ENCODE measurements at regions not wholly inside any gene's neighbourhood (a gene's known extent, or its start where the extent isn't known, plus 50 kb on each side); places are given as distances from the start of the nearest gene placed in this dataset.

- no peaks in the 10 kb centered on the region for H3K4me1 ChIP-seq (ENCODE audit: control insufficient read depth, insufficient read depth, low read length)
- no peak overlapping the region for H3K4me2 ChIP-seq (ENCODE audit: low read depth, low read length)
- H2BK20ac ChIP-seq (ENCODE audit: low read depth, low read length) = no peak overlapping the region
- H2AFZ ChIP-seq (replicated peaks; ENCODE audit: low read length, poor library complexity) = no peak overlapping the region
- intact Hi-C loops (cut with micrococcal nuclease) (no loop called here), in situ Hi-C loops (cut with MboI; ENCODE audit: low sequenced_read_pairs) (no loop called here), dilution Hi-C loops (cut with HindIII; ENCODE audit: low sequenced_read_pairs, unreplicated experiment) (no loop called here)
- H3K18ac ChIP-seq (ENCODE audit: low read depth, low read length) = no peak overlapping the region
- H3K4me3 ChIP-seq (ENCODE audit: insufficient read depth, low read depth, low read length) = no peak overlapping the region
- H2BK15ac ChIP-seq (ENCODE audit: low read depth, low read length) = no peak overlapping the region
- no peak overlapping the region for H3K27ac ChIP-seq (ENCODE audit: insufficient read depth, low read length)
- H3K79me1 ChIP-seq (ENCODE audit: low read depth in 1 of 2, low read length in 2 of 2) = no peaks in the 10 kb centered on the region
- H3K56ac ChIP-seq (ENCODE audit: extremely low read depth, insufficient read depth, low read length) = no peak overlapping the region
- POLR2A ChIA-PET (ENCODE audit: unreplicated experiment) = no interaction called here
- H2AK5ac ChIP-seq (ENCODE audit: low read depth, low read length) = no peak overlapping the region
- no peak for TF ChIP-seq RFX5 (IDR thresholded peaks at IDR 0.05; ENCODE audit: low read depth, low read length)
- TF ChIP-seq CTCF (conservative IDR thresholded peaks at IDR 0.05; ENCODE audit: low read depth, low read length) = no peak
- no peak for TF ChIP-seq CHD1 (IDR thresholded peaks at IDR 0.05; ENCODE audit: low read depth, low read length)
- no peak for TF ChIP-seq MAFK (IDR thresholded peaks at IDR 0.05; ENCODE audit: low read depth, low read length)
- no peak for TF ChIP-seq USF2 (IDR thresholded peaks at IDR 0.05; ENCODE audit: low read depth, low read length)
- no peak for TF ChIP-seq POLR2A (IDR thresholded peaks at IDR 0.05; ENCODE audit: low read depth, low read length)
- TF ChIP-seq CEBPB (IDR thresholded peaks at IDR 0.05; ENCODE audit: low read depth, low read length) = no peak
- no peak for TF ChIP-seq FOS (IDR thresholded peaks at IDR 0.05; ENCODE audit: low read depth, low read length)
- no peak overlapping the region for H4K91ac ChIP-seq (ENCODE audit: insufficient read depth, low read depth, low read length)
- no peaks in the 10 kb centered on the region for H4K20me1 ChIP-seq (ENCODE audit: insufficient read depth, low read length)
- no peak overlapping the region for H2BK120ac ChIP-seq (ENCODE audit: low read depth, low read length)
- no peak overlapping the region for H3K4ac ChIP-seq (ENCODE audit: low read depth, low read length)
- no peak for ATAC-seq (ENCODE audit: low read depth)
- H3K27me3 ChIP-seq (ENCODE audit: control insufficient read depth, insufficient read depth, low read length) = no peaks in the 10 kb centered on the region
- no peak for DNase-seq
- no peaks in the 10 kb centered on the region for H3K36me3 ChIP-seq (ENCODE audit: control insufficient read depth, insufficient read depth, low read length)
- H4K5ac ChIP-seq (ENCODE audit: low read depth, low read length) = no peak overlapping the region
- H4K8ac ChIP-seq (ENCODE audit: low read depth in 2 of 2, low read length in 2 of 2) = no peak overlapping the region
- CTCF ChIA-PET = no interaction called here
- H3K9me3 ChIP-seq (ENCODE audit: control insufficient read depth, insufficient read depth, low read length) = peaks cover 3% of the 10 kb centered on the region
- no peak overlapping the region for H3K9ac ChIP-seq (ENCODE audit: low read depth, low read length)
- H3K23ac ChIP-seq (ENCODE audit: low read depth, low read length) = no peak overlapping the region
- BruUV-seq (replicated peaks) = no TSS peak
- H3K14ac ChIP-seq (replicated peaks; ENCODE audit: low read depth, low read length) = no peak overlapping the region
- no peaks in the 10 kb centered on the region for H3K9me1 ChIP-seq (ENCODE audit: insufficient read depth, low read length)
- H2BK5ac ChIP-seq (ENCODE audit: low read depth, low read length, poor library complexity, severe bottlenecking) = no peak overlapping the region
- H2AK9ac ChIP-seq (replicated peaks; ENCODE audit: low read depth, low read length, poor library complexity) = no peak overlapping the region
- WGBS, 2 experiments (ENCODE audit: extremely low coverage in 2 of 2, insufficient read length in 1 of 2) = 80% methylated on average over 2 of the region's 5 CpGs; no CpG with 5 or more reads in 1 of the 2 experiments
Observed at GRCh38 chrX:147788641-147789350, 122.9 kb upstream of the FMR1 start.

Measured in IMR-90 (cell line).